GM18519 (cell line): ENCODE measurements at regions not wholly inside any gene's neighbourhood (a gene's known extent, or its start where the extent isn't known, plus 50 kb on each side); places are given as distances from the start of the nearest gene placed in this dataset.

ENCODE experiments used
- ATAC-seq: cut with Tn5 transposase; IDR thresholded peaks from one replicate; pipeline ENCODE4 v1.9.1; 2021; ENCODE audit warnings: mild to moderate bottlenecking, moderate library complexity; ENCODE audit not compliant: unreplicated experiment, low FRiP score

DNA sequence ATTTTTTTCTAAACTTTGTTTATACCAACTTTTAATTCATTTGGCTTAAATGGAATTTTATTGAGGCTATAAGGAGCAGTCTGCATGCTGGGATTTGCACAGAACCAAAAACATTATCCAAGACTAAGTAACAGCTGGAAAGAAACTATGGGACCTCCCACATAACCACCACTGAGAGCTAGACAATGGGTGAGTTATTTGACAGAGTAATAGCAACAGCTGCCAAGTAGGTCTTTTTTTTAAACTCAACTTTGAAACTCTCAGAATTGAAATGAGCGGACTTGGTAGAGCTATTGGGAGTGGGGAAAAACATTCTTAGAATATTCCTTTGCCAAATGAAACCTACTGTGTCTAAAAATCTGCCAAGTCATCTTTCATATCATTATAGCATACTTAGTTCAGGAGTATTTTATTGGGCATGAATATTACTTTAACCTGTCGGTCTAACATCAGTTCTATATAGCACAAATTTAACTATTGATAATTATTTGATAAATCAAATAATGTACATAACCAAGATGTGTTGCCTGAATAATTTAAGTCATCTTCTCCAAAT lies 1428.0 kb downstream of the PCDH7 start:
- ATAC-seq, result no peak

DNA sequence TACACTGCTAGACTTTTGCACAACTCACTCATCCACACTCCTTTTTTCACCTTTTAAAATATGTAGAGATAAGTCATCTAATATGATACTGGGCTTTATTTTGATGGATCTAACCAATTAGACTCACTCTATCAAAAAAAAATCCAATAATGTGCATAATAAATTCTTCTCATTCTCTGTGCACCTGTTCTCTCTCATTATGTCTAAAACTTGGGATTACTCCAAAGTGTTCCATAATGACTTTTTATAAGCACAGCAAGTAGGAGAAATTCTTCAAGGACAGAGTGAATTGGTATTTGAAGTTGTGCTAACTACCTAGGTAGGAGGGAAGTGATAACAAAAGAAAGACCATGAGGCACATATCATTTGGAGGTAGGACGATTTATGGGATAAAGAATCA lies 1438.8 kb downstream of the PCDH7 start:
- ATAC-seq, result no peak

DNA sequence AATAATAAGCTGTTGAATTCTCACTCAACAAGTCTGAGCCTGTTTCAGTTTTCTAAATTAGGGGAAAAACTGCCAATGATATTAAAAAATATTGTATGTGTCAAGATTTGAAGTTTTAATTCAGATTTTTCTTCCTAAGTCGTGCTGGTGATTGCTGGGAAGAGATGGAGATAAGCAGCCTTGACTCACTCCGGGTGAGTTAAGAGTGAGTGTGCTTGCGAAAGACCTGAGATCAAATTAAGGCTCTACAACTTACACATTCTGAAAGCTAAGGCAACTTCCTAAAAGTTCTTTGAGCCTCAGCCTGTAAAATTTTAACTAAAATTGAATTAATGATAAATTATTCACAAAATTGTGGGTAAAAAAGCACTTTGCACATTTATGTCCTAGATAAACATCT lies 1441.2 kb downstream of the PCDH7 start:
- no peak for ATAC-seq

DNA sequence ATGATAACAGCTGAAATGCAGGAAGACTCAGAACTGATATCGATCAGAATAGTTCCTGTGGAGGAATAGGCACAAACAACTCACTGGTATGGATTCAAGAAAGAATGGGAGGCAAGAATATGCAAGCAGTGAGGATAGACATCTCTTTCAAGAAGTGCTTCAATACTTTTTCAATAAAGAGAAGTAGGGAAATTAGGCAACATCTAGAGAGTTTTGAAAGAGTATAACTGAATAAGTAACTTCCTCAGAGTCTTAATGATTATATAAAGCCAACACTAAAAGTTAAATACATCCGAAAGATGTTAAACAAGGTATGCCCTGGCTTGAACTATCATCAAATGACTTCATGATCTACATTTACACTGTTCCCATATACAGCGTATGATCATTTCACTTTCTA lies 1443.0 kb downstream of the PCDH7 start:
- no peak for ATAC-seq

DNA sequence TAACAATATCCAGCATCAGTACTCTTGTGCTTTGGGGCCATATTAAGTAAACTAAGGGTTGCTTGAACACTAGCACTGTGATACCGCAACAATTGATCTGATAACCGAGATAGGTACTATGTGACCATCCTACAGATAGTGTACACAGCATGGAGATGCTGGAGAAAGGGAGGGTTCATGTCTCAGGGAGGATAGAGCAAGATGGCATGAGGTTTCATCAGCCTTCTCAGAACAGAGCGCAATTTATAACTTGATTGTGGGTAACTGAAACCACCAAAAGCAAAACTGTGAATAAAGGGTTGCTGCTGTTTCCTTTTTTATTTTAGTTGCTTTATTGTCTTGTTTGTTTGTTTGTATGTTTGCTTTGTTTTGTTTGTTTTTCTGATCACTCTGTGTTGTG lies 1449.7 kb downstream of the PCDH7 start:
- ATAC-seq, result no peak

DNA sequence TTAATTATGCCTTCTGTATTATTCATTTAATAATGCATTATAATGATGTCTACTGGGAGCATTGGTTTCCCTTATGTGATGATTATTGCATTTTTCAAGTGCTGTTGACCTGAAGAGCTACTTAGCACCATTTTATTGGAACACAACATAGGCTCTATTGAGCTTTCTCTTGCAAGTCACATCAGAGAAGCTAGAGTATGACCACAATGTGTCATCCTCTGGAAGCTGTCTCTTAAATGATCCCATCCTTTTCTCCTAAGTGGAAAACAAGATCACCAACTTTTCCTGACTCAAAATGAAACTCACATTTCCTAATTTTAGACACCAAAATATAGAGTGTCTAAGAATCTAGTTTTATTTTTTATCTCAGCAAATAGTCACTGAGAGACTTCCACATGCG lies 1451.9 kb downstream of the PCDH7 start:
- ATAC-seq, result no peak

GRCh38 chr4:32172761-32173160 lies 1452.6 kb downstream of the PCDH7 start:
- no peak for ATAC-seq

- ATAC-seq, result no peak
Measured at GRCh38 chr4:32180086-32180485, 1459.9 kb downstream of the PCDH7 start.

DNA sequence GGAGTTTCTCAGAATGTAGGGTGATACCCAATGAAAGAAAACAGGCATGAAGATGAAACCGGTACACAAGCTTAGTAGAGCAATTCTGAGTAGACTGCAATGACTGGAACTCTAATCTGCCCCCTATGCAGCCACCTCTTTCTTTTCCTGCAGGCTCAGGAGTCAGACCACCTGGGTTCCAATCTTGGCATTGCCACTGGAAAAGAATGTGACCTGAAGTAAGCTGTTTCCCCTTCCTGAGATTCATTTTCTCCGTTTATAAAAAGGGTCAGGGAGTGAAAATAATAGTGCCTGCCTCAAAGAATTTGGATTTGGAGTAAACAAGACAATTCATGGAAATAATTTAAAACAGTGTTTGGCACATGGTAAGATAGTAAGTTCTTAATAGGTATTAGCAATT lies 1464.0 kb downstream of the PCDH7 start:
- no peak for ATAC-seq

DNA sequence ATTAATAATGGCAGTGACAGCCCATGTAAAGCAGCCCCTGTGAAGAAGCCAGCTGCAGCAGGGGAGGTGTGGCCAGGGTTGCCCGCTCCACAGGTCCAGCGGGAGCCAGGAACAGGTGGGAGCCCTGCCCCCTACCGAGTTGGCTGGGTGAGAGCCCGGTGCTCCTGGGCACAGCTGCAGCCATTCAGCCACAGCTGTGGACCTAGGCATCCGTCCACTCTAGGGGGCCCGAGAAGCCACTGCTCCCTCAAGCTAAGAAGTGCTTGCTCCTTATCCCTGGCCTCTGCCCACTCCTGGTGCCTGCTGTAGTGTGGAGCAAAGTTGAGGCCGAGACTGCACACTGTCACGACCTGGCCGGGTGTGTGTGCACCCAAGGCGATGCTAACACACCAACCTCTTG lies 1469.0 kb downstream of the PCDH7 start:
- ATAC-seq, result no peak

DNA sequence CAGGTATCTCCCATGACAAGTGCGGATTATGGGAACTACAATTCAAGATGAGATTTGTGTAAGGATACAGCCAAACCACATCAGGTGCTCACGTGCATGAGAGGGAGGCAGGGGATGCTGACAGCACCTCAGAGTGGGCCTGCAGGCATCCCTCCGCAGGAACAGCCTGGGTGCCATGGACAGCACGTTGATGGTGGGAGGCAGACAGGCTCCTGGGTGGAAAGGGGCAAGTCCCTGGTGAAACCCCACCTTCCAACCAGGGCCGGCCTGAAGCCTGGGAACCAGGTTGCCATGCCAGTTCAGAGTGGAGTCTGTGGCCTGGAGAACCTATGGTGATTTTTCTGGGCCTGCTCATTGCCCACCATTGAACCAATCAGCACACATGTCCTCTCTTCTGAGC lies 1469.6 kb downstream of the PCDH7 start:
- ATAC-seq, result no peak

DNA sequence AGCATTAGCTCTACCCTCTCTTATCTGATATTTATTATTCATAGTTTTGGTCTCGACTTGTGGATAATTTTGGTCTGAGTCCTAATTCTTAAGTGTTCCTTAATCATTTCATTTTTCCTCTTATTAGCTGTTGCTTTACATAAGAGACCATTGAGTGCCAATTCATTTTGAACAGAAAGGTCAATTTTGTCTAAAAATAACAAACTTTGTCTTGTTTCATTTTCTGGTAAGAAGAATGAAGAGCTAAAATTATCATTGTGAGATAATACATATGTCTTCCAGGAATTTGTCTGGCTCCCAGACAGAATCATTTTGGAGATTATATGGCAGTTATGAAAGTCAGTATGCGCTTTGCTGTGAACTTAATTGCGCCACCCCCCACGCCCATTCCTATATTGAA lies 1471.8 kb downstream of the PCDH7 start:
- ATAC-seq, result no peak

- ATAC-seq, result no peak
Measured at GRCh38 chr4:32192363-32192762, 1472.2 kb downstream of the PCDH7 start.

DNA sequence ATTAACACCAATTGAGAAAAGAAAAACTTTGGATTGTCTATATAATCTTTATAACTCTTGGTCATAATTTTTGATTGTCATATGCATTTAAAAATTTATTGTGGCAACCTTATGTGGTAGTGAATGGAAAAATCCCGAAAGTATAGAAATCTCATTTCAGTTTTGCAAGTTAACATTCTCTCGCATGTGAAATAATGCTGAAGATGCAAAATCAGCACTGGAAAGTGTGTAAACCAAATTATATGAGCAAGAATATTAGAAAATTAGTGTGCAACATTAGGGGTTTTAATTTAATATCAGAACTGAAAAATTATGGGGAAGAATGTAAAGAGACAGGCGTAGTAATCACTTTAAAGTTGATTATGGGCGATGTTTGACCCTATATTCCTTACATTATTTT lies 1472.8 kb downstream of the PCDH7 start:
- no peak for ATAC-seq

- no peak for ATAC-seq
Measured at GRCh38 chr4:32196950-32197688, 1477.0 kb downstream of the PCDH7 start.

DNA sequence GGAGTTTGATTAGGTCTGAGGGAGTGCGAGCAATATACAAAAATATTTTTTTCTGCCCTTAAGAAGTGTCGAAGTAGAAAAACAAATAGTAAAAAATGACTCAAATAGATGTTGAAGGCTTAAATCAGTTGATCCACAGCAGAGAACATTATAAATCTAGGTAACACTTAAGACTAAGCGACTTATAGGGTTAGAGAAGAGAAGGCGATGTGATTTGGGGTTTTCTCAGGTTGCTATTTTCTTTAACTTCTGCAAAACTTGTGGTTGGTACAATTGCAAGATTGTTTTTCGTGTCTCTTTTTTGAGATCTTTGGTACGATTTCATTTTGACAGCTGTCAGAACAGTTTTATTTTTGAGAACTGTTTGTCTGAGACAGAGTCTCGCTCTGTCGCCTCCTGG lies 1479.5 kb downstream of the PCDH7 start:
- no peak for ATAC-seq

DNA sequence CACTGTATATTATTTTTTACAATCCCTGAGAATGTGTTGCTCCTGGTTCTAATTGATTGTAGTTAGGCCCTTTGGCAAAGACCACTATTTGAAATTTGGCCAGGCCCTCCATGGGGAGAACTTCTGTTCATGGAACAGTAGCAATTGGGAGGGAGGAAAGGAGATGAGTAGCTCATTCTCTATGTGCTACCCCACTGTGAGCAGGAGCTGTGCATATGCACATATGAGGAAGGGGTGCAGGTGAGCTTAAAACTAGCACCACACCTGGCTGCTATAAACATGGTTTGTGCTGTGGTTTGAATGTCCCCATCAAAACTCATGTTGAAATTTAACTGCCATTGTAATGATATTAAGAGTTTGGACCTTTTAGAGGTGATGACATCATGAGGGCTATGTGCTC lies 1483.2 kb downstream of the PCDH7 start:
- no peak for ATAC-seq

GRCh38 chr4:32206756-32207155 lies 1486.6 kb downstream of the PCDH7 start:
- ATAC-seq, result no peak

DNA sequence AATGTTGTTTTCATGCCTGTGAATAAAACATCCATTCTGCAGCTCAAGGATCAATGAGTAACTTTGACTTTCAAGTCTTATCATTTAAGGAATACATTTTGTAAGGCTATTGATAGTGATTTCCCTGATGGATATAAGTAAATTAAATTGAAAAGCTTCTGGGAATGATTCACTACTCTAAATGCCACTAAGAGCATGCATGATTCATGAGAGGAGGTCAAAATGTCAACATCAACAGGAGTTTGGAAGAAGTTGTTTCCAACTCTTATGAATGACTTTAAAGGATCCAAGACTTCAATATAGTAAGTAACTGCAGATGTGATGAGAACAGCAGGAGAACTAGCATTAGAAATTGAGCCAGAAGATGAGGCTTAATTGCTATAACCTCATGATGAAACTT lies 1487.3 kb downstream of the PCDH7 start:
- ATAC-seq, result no peak

GRCh38 chr4:32215277-32215676 lies 1495.1 kb downstream of the PCDH7 start:
- no peak for ATAC-seq

- no peak for ATAC-seq
Measured at GRCh38 chr4:32216502-32216901, 1496.3 kb downstream of the PCDH7 start.

- ATAC-seq, result no peak
Measured at GRCh38 chr4:32219306-32220075, 1499.3 kb downstream of the PCDH7 start.
